Activated CD8-positive, alpha-beta T cell treated with anti-CD3 and anti-CD28 coated beads for 36 hours (primary cell): ENCODE measurements at regions not wholly inside any gene's neighbourhood (a gene's known extent, or its start where the extent isn't known, plus 50 kb on each side); places are given as distances from the start of the nearest gene placed in this dataset.

Source experiments
- ATAC-seq: fragments of 200-7000 bp; cut with Tn5 transposase; one replicate; pipeline ENCODE4 v1.10.0; 2021; ENCODE audit warnings: mild to moderate bottlenecking, moderate library complexity
- CTCF ChIA-PET: fragments of 350-600 bp; sonication (Branson Sonifier 250); formaldehyde crosslinking; loops from one replicate; lab custom pipeline; 2021; ENCODE audit warnings: antibody characterized with exemption; lab: Charles Lee
- POLR2A ChIA-PET: fragments of 350-600 bp; sonication (Branson Sonifier 250); formaldehyde crosslinking; loops from one replicate; lab custom pipeline; 2021; ENCODE audit warnings: antibody characterized with exemption; lab: Charles Lee
- DNase-seq: peaks from one replicate; pipeline ENCODE4 v3.0.0-alpha.2; 2020
- H3K27ac Mint-ChIP-seq: one replicate; pipeline ENCODE4 v1.8.0; 2021; ENCODE audit warnings: mild to moderate bottlenecking, mixed read lengths
- H3K27me3 Mint-ChIP-seq: one replicate; pipeline ENCODE4 v1.8.0; 2021; ENCODE audit warnings: mixed read lengths
- H3K36me3 Mint-ChIP-seq: one replicate; pipeline ENCODE4 v1.8.0; 2021; ENCODE audit warnings: low read depth, mixed read lengths
- H3K4me1 Mint-ChIP-seq: one replicate; pipeline ENCODE4 v1.8.0; 2021; ENCODE audit warnings: low read depth, mixed read lengths
- H3K4me3 Mint-ChIP-seq: one replicate; pipeline ENCODE4 v1.8.0; 2021; ENCODE audit warnings: mild to moderate bottlenecking, moderate library complexity, mixed read lengths
- H3K9me3 Mint-ChIP-seq: one replicate; pipeline ENCODE4 v1.8.0; 2021; ENCODE audit warnings: mixed read lengths
- intact Hi-C: fragments of 100-400 bp; cut with micrococcal nuclease; formaldehyde crosslinking; loops from one replicate; pipeline ENCODE4 v1.10.0; 2022
- TF ChIP-seq, protein P1 (sequence below): fragments of 200-600 bp; IDR thresholded peaks from one replicate; pipeline ENCODE4 v1.8.0; 2022; ENCODE audit warnings: antibody characterized with exemption, mild to moderate bottlenecking

DNA sequence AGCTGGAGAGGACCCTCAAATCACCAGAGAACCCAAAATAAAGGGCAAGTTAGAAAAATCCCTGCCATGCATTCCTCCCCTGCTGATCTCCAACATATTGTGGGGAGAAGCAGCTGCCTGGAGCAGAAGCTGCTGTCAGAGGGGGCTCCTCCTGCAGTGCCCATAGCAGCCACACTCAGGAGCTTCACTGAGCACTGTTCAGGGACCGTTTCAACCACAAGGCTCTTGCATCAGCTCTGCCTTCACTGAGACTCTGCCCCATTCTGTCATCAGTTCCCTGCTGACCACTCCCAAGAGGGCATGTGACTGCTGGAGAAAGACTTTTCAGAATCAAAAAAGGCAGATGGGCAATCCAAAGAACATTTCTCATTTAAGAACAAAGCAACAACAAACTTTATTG is 392.7 kb downstream of the GALC start:
- Mint-ChIP-seq H3K4me1 (no peaks in the 10 kb centered on the region), H3K36me3 (no peaks in the 10 kb centered on the region), H3K4me3 (no peak overlapping the region), H3K27ac (no peak overlapping the region), H3K27me3 (no peaks in the 10 kb centered on the region), H3K9me3 (peaks cover 5% of the 10 kb centered on the region)
- DNase-seq (no peak), ATAC-seq (no peak)
- intact Hi-C loops: no loop called here
- TF ChIP-seq, protein P1, sequence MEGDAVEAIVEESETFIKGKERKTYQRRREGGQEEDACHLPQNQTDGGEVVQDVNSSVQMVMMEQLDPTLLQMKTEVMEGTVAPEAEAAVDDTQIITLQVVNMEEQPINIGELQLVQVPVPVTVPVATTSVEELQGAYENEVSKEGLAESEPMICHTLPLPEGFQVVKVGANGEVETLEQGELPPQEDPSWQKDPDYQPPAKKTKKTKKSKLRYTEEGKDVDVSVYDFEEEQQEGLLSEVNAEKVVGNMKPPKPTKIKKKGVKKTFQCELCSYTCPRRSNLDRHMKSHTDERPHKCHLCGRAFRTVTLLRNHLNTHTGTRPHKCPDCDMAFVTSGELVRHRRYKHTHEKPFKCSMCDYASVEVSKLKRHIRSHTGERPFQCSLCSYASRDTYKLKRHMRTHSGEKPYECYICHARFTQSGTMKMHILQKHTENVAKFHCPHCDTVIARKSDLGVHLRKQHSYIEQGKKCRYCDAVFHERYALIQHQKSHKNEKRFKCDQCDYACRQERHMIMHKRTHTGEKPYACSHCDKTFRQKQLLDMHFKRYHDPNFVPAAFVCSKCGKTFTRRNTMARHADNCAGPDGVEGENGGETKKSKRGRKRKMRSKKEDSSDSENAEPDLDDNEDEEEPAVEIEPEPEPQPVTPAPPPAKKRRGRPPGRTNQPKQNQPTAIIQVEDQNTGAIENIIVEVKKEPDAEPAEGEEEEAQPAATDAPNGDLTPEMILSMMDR: no peak
- POLR2A ChIA-PET: interaction anchor here (0.6 kb wide), 1 partner anchor 52 kb away, joined by 3 read pairs; no protein-coding TSS in a partner anchor
- CTCF ChIA-PET: no interaction called here

DNA sequence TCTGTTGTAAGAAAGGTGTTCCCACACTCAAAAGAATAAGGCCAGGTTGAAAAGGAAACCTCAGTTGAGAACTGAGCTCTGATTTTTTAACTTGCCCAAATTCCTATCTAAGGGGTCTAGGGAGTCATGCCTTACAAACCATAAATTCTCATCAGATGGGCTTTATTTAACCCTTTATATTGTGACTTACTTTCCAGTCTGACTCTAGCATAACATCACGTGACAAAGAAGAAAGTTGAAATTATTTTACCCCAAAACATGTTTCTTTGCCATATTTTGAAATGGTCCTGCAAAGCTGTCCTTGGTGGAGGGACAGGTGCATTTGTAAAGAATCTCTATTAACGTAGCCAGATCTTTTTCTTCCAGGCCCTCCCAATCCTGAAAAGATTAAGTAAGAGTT is 411.7 kb downstream of the GALC start:
- Mint-ChIP-seq H3K4me3 (no peak overlapping the region), H3K36me3 (no peaks in the 10 kb centered on the region), H3K27me3 (no peaks in the 10 kb centered on the region), H3K27ac (no peak overlapping the region), H3K4me1 (no peaks in the 10 kb centered on the region), H3K9me3 (peaks cover 2% of the 10 kb centered on the region)
- TF ChIP-seq, protein P1: no peak
- intact Hi-C loops: no loop called here
- DNase-seq: no peak
- ChIA-PET POLR2A (no interaction called here), CTCF (interaction anchor here (0.8 kb wide), 1 partner anchor 35 kb away, joined by 3 read pairs; no protein-coding TSS in a partner anchor)
- ATAC-seq: no peak

DNA sequence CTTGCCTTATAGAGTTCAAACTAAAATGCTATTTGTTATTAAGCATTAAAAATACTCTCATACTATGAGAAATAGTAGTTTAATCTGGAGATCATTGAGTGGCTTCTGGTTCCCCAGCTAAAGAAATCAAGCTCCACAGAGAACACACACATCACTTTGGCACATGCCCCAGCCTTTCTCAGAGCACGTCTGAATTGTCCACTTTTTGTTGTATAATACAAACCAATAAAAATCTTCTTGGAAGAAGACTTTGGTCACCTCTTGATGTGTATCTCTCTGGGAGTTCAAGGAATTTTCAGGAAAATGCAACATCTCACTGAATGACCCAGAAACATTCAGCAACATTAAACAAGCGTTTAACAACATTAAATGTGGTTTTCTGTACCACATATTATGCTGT is 413.9 kb downstream of the GALC start:
- Mint-ChIP-seq H3K4me3 (no peak overlapping the region), H3K27me3 (no peaks in the 10 kb centered on the region), H3K36me3 (no peaks in the 10 kb centered on the region), H3K4me1 (no peaks in the 10 kb centered on the region), H3K9me3 (peaks cover 2% of the 10 kb centered on the region), H3K27ac (no peak overlapping the region)
- POLR2A ChIA-PET: no interaction called here
- DNase-seq (no peak), ATAC-seq (no peak)
- CTCF ChIA-PET: no interaction called here
- TF ChIP-seq, protein P1: no peak
- intact Hi-C loops: no loop called here

DNA sequence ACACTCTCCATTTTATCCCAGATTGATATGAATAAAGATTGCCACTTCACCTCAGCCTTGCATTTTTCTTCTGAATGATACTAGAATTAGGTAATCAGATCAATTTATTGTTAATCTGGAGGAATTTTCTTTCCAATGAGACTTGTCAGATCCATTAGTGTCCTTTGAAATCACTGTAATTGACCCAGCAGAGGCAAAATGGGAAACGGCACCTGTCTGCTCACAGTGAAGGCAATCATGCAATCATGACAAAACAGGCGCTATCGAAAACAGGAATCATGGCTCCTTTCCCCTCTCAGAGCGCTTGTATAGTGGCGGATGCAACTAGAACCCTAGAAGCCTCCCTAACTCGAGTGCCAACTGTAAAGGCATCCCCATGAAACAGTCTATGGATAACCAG is 417.6 kb downstream of the GALC start:
- POLR2A ChIA-PET: no interaction called here
- Mint-ChIP-seq H3K9me3 (no peaks in the 10 kb centered on the region), H3K27me3 (no peaks in the 10 kb centered on the region), H3K27ac (no peak overlapping the region), H3K4me3 (no peak overlapping the region), H3K4me1 (no peaks in the 10 kb centered on the region), H3K36me3 (no peaks in the 10 kb centered on the region)
- no peak for ATAC-seq
- intact Hi-C loops: no loop called here
- CTCF ChIA-PET: no interaction called here
- DNase-seq: no peak
- TF ChIP-seq, protein P1: no peak

DNA sequence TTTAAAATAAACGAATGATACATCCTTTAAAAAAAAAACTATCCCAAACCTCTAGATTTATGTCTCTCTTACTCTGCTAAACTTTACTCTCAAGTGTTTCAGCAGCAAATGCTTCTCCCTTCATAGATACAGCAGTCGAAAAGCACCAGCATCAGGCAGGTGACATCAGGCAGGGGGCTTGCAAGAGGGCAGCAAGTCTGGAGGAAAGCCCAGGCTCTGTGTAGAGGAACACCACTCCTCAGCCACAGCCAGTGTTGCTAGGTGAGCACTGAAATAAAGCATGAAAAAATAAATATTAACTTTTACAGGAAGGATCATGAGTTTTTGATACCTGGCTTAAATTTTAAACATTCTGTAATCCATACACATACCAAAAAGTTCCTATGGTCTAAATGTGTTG is 419.4 kb downstream of the GALC start:
- Mint-ChIP-seq H3K27ac (no peak overlapping the region), H3K9me3 (no peaks in the 10 kb centered on the region), H3K27me3 (no peaks in the 10 kb centered on the region), H3K36me3 (no peaks in the 10 kb centered on the region), H3K4me3 (no peak overlapping the region), H3K4me1 (no peaks in the 10 kb centered on the region)
- CTCF ChIA-PET: no interaction called here
- no peak for DNase-seq
- POLR2A ChIA-PET: no interaction called here
- ATAC-seq: no peak
- TF ChIP-seq, protein P1: no peak
- intact Hi-C loops: no loop called here
